Liver (tissue), 8 donors: ENCODE measurements at regions not wholly inside any gene's neighbourhood (a gene's known extent, or its start where the extent isn't known, plus 50 kb on each side); places are given as distances from the start of the nearest gene placed in this dataset.

ENCODE experiments used
- DNase-seq: peaks from one replicate; pipeline ENCODE4 v3.0.0-alpha.2; 2017; ENCODE audit warnings: low spot score
- H3K27ac ChIP-seq, 2 donors: one replicate each; pipeline ENCODE4 v1.7.0; 2013; ENCODE audit warnings: inconsistent platforms in 2 of 2, low read length in 2 of 2, control low read depth in 1 of 2, low read depth in 1 of 2, mild to moderate bottlenecking in 1 of 2
- H3K27me3 ChIP-seq, 4 donors: one replicate each; pipeline versions ENCODE4 v1.6.1 to v1.7.0; 2013; ENCODE audit warnings: low read length in 3 of 4, inconsistent platforms in 1 of 4, mild to moderate bottlenecking in 1 of 4, moderate library complexity in 1 of 4; ENCODE audit not compliant: control insufficient read depth in 4 of 4, insufficient read depth in 4 of 4
- H3K36me3 ChIP-seq, 4 donors: one replicate each; pipeline versions ENCODE4 v1.6.1 to v1.7.0; 2013; ENCODE audit warnings: low read length in 3 of 4, mild to moderate bottlenecking in 3 of 4, low read depth in 1 of 4, moderate library complexity in 1 of 4; ENCODE audit not compliant: control insufficient read depth in 4 of 4, insufficient read depth in 3 of 4
- H3K4me1 ChIP-seq, 4 donors: one replicate each; pipeline versions ENCODE4 v1.6.1 to v1.7.0; 2013; ENCODE audit warnings: low read length in 3 of 4, mild to moderate bottlenecking in 3 of 4, moderate library complexity in 1 of 4; ENCODE audit not compliant: control insufficient read depth in 4 of 4, insufficient read depth in 4 of 4
- H3K4me3 ChIP-seq, 3 donors: one replicate each; pipeline versions ENCODE4 v1.6.1 to v1.7.0; 2013; ENCODE audit warnings: low read length in 3 of 3, control low read depth in 1 of 3, low read depth in 1 of 3, mild to moderate bottlenecking in 1 of 3
- H3K9ac ChIP-seq, 2 donors: one replicate each; pipeline ENCODE4 v1.7.0; 2013; ENCODE audit warnings: low read length in 2 of 2, mild to moderate bottlenecking in 2 of 2, moderate library complexity in 2 of 2, control low read depth in 1 of 2, low read depth in 1 of 2
- H3K9me3 ChIP-seq, 4 donors: one replicate each; pipeline versions ENCODE4 v1.6.1 to v1.7.0; 2013; ENCODE audit warnings: low read length in 3 of 4; ENCODE audit not compliant: control insufficient read depth in 4 of 4
- CTCF ChIP-seq: fragments of 150-350 bp; IDR thresholded peaks from 2 replicates; pipeline ENCODE4 v1.5.1; 2017; ENCODE audit warnings: improper control_type of control experiment, low read depth, low read length; ENCODE audit not compliant: missing input control
- EGR1 ChIP-seq, 2 donors: IDR thresholded peaks; 2 replicates each; pipeline ENCODE4 v1.6.1; 2016 to 2018; ENCODE audit warnings: antibody characterized with exemption in 2 of 2, low read depth in 2 of 2
- FOXA1 ChIP-seq: IDR thresholded peaks from 2 replicates; pipeline ENCODE4 v1.6.1; 2016; ENCODE audit warnings: antibody characterized with exemption
- FOXA2 ChIP-seq: IDR thresholded peaks from 2 replicates; pipeline ENCODE4 v1.6.1; 2016; ENCODE audit warnings: antibody characterized with exemption
- GABPA ChIP-seq, 2 donors: IDR thresholded peaks in 1 of 2; conservative IDR thresholded peaks in 1 of 2; 2 replicates each; pipeline ENCODE4 v1.6.1; 2016; ENCODE audit warnings: antibody characterized with exemption in 2 of 2, mild to moderate bottlenecking in 1 of 2, moderate library complexity in 1 of 2
- HNF4G ChIP-seq: IDR thresholded peaks from 2 replicates; pipeline ENCODE4 v1.6.1; 2016; ENCODE audit warnings: antibody characterized with exemption
- JUND ChIP-seq, 2 donors: IDR thresholded peaks; 2 replicates each; pipeline ENCODE4 v1.6.1; 2016; ENCODE audit warnings: antibody characterized with exemption in 2 of 2
- NR2F2 ChIP-seq: IDR thresholded peaks from 2 replicates; pipeline ENCODE4 v1.6.1; 2016; ENCODE audit warnings: antibody characterized with exemption
- RAD21 ChIP-seq, 2 donors: IDR thresholded peaks; 2 replicates each; pipeline ENCODE4 v1.6.1; 2016; ENCODE audit warnings: antibody characterized with exemption in 2 of 2, mild to moderate bottlenecking in 2 of 2
- RXRA ChIP-seq, 2 donors: IDR thresholded peaks; 2 replicates each; pipeline ENCODE4 v1.6.1; 2017 to 2018; ENCODE audit warnings: antibody characterized with exemption in 2 of 2, mild to moderate bottlenecking in 1 of 2
- SP1 ChIP-seq: IDR thresholded peaks from 2 replicates; pipeline ENCODE4 v1.6.1; 2018; ENCODE audit warnings: antibody characterized with exemption, mild to moderate bottlenecking
- TAF1 ChIP-seq: conservative IDR thresholded peaks from 2 replicates; pipeline ENCODE4 v1.6.1; 2016; ENCODE audit warnings: antibody characterized with exemption, mild to moderate bottlenecking
- YY1 ChIP-seq: IDR thresholded peaks from 2 replicates; pipeline ENCODE4 v1.6.1; 2016; ENCODE audit warnings: antibody characterized with exemption, mild to moderate bottlenecking
- WGBS: extraction: QIAGEN DNeasy Blood & Tissue Kit; methylation state at CpG from one replicate; pipeline ENCODE4 v1.1.7; 2013; 5-methylcytosine and 5-hydroxymethylcytosine counted together
- TF ChIP-seq, protein P1 (sequence below): IDR thresholded peaks from 2 replicates; pipeline ENCODE4 v1.6.1; 2016; ENCODE audit warnings: antibody characterized with exemption
- TF ChIP-seq, protein P2 (sequence below): IDR thresholded peaks from 2 replicates; pipeline ENCODE4 v1.6.1; 2016; ENCODE audit warnings: antibody characterized with exemption
- TF ChIP-seq, protein P3 (sequence below): IDR thresholded peaks from 2 replicates; pipeline ENCODE4 v1.6.1; 2016; ENCODE audit warnings: antibody characterized with exemption, mild to moderate bottlenecking
- donor health status: healthy.
- donor health status: healthy.
- donor health status: healthy.
- donor health status: healthy.
- donor health status: healthy.

GRCh38 chr21:27407271-27407670, 440.4 kb upstream of the ADAMTS5 start:
- H3K27me3 ChIP-seq: no peaks in the 10 kb centered on the region
- DNase-seq: no peak

More at GRCh38 chr21:27407271-27407670, 440.4 kb upstream of the ADAMTS5 start:
- H3K9me3 ChIP-seq: no peaks in the 10 kb centered on the region
- no peaks in the 10 kb centered on the region for H3K4me1 ChIP-seq
- no peak overlapping the region for H3K4me3 ChIP-seq
- no peaks in the 10 kb centered on the region for H3K36me3 ChIP-seq
- no peak overlapping the region for H3K27ac ChIP-seq
- no peak overlapping the region for H3K9ac ChIP-seq
- WGBS: 62% methylated on average over 5 of the region's 5 CpGs
- TF ChIP-seq, protein P1, sequence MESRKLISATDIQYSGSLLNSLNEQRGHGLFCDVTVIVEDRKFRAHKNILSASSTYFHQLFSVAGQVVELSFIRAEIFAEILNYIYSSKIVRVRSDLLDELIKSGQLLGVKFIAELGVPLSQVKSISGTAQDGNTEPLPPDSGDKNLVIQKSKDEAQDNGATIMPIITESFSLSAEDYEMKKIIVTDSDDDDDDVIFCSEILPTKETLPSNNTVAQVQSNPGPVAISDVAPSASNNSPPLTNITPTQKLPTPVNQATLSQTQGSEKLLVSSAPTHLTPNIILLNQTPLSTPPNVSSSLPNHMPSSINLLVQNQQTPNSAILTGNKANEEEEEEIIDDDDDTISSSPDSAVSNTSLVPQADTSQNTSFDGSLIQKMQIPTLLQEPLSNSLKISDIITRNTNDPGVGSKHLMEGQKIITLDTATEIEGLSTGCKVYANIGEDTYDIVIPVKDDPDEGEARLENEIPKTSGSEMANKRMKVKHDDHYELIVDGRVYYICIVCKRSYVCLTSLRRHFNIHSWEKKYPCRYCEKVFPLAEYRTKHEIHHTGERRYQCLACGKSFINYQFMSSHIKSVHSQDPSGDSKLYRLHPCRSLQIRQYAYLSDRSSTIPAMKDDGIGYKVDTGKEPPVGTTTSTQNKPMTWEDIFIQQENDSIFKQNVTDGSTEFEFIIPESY: no peak
- TF ChIP-seq EGR1 (IDR thresholded peaks at IDR 0.05; ENCODE audit: low read depth in 2 of 2) (no peak), JUND (IDR thresholded peaks at IDR 0.05) (no peak), CTCF (no peak), SP1 (no peak), YY1 (no peak), FOXA2 (no peak), GABPA (IDR thresholded peaks at IDR 0.05 in 1 of 2, conservative IDR thresholded peaks at IDR 0.05 in 1 of 2) (no peak), RAD21 (IDR thresholded peaks at IDR 0.05) (no peak), FOXA1 (no peak), RXRA (IDR thresholded peaks at IDR 0.05) (no peak), HNF4G (no peak), NR2F2 (no peak), TAF1 (no peak)
- TF ChIP-seq, protein P2, sequence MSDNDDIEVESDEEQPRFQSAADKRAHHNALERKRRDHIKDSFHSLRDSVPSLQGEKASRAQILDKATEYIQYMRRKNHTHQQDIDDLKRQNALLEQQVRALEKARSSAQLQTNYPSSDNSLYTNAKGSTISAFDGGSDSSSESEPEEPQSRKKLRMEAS: no peak
- TF ChIP-seq, protein P3, sequence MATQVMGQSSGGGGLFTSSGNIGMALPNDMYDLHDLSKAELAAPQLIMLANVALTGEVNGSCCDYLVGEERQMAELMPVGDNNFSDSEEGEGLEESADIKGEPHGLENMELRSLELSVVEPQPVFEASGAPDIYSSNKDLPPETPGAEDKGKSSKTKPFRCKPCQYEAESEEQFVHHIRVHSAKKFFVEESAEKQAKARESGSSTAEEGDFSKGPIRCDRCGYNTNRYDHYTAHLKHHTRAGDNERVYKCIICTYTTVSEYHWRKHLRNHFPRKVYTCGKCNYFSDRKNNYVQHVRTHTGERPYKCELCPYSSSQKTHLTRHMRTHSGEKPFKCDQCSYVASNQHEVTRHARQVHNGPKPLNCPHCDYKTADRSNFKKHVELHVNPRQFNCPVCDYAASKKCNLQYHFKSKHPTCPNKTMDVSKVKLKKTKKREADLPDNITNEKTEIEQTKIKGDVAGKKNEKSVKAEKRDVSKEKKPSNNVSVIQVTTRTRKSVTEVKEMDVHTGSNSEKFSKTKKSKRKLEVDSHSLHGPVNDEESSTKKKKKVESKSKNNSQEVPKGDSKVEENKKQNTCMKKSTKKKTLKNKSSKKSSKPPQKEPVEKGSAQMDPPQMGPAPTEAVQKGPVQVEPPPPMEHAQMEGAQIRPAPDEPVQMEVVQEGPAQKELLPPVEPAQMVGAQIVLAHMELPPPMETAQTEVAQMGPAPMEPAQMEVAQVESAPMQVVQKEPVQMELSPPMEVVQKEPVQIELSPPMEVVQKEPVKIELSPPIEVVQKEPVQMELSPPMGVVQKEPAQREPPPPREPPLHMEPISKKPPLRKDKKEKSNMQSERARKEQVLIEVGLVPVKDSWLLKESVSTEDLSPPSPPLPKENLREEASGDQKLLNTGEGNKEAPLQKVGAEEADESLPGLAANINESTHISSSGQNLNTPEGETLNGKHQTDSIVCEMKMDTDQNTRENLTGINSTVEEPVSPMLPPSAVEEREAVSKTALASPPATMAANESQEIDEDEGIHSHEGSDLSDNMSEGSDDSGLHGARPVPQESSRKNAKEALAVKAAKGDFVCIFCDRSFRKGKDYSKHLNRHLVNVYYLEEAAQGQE: no peak
